Posterior vena cava (tissue), 2 donors: ENCODE measurements at regions not wholly inside any gene's neighbourhood (a gene's known extent, or its start where the extent isn't known, plus 50 kb on each side); places are given as distances from the start of the nearest gene placed in this dataset.
A peak's percentile ranks its signal among the peaks of the same experiment; 100 is the strongest.

Experiments
- DNase-seq: peaks from one replicate; pipeline ENCODE4 v3.0.0-alpha.2; 2020; ENCODE audit warnings: low spot score
- intact Hi-C, 2 donors: fragments of 100-400 bp; cut with DNase I; formaldehyde crosslinking; loops; one replicate each; pipeline versions ENCODE4 v1.14.1 to v1.14.2; 2022 to 2023
- donor health status: DM: yes; HTN: yes; CAD: no.
- donor health status: DM: yes; HTN: yes; CAD: no.

DNA sequence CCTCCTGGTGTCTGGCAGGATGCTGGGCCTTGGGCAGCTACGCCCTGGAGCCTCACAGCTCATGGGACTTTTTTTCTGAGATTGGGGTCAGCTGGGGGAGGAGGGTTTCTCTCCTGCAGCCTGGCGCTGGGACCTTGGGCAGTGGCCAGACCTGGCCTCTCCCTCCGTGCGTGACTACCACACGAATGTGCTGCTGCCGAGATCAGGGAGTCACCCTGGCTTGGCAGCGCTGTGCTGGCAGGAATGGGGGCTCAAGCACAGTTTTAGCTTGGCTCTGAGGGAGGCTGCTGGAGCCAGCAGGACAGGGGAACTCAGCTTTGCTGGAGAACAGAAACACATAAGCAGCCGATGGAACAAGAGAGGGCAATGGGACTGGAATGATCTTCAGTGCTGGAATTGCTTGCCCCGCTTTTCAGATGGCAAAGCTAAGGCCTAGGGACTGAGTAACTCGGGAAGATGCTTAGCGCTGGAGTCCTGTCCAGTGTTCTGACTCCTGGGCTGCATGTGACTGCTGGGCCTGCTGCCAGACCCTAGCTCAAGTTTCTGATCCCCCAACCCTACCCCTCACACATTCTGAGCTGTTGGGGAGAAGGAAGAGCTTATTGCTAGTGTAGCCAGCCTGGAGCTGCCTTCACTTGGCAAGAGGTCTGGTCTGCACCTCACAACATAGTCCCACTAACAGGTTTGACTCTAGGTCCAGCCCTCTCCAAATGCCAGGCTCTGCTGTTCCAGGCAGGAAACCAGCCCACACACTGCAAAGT lies 69.9 kb downstream of the NAV1 start:
- DNase-seq, result peak; percentile 83
- intact Hi-C loops, result no loop called here

DNA sequence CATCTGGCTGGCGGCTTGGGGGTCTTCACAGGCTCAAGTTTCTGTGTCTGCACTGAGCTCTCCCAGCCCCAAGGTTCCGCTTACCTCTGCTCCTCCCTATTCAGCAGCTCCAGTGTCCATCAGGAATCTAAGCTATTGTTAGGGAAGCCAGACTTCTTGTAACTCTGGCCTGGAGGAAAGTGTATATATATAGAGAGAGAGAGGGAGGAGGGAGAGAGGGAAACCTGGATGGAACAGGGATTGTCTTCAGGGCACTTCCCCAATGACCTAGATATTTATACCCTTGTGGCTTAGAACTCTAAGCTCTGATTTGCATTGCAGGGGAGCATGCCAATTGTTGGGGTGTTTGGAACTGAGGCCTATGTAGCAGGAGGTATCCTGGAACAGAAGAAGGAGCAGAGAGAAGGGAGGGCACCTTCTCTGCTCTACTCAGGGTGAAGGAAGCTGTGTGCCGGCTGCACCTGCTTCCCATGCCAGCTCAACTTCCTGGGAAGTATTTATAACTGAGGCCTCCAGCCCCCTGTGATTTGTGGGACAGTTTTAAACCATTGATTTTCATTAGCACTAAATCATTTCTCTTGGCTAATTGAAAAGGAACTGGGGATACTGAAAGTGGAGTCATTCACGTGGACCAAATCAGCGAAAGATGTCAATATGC lies 70.9 kb downstream of the NAV1 start:
- peak; percentile 2 for DNase-seq
- intact Hi-C loops, result no loop called here

DNA sequence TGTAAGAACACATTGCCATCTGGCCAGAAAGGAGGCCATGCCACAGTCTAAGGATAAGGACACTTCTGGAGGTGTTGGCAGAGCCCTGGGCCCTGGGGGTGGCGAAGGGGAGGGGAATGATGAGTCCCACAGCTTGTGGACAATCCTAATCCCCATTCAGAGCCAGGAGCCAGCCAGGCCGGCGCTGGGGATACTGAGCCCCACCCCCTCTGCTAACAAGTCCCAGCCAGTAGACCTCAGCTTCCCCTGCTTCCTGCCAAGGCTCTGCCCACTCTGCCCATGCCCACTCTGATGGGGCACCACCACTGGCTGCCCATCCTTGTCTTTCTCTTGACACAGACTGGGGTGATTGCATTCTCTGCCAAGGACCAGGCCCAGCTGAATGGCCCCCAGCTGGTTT lies 71.9 kb downstream of the NAV1 start:
- no peak for DNase-seq

DNA sequence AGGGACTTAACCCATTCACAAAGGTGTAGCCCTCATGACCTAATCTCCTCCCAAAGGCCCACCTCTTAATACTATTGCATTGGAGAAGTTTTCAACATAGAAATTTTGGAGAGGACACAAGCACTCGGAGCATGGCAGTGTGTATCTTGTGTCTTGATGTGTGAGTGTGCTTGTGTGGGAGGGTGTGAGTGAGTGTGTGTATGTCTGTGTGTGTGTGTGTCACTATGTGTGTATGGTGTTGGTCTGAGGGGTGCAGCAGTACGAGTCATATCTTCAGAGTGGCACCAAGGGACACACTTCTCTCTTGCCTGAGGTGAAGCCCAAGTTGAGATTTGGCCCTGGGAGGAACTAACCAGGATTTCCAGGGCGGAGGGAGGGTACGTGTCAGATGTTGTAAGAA lies 73.7 kb downstream of the NAV1 start:
- intact Hi-C loops, result no loop called here
- no peak for DNase-seq

More for the DNA sequence above, 71.9 kb downstream of the NAV1 start:
- intact Hi-C loops, result no loop called here

DNA sequence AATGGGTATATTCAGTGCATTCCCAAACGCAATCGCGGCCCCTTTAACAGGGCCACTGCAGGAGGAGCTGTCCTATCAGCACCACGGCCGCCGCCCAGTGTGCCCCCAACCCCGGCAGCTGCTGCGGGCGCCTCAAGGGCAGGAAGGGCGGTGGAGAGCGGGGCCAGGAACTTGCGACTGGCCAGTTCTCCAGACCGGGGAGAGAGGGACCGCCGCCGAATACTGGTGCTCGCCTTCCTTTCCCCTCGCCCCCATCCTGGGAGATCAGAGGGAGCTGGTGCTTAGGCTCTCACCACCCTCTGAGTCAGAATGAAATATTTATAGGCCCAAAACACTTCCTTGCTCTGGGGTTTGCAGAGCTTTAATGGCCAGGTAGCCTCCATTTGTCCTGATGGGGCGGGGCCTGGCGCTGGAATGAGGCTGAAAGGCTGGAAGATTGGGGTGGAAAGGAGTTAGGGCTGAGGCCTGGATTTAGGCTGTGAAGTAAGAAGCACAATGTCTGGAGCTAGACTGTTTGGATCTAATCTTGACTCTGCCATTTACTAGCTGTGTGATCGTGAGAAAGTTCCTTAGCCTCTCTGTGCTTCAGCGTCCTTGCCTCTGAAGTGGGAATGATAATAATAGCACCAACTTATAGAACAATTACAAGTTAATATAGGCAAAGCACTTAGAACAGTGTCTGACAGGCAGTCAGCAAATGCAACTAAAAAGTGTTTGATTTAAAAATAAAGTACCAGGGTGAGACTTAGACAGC lies 75.5 kb downstream of the NAV1 start:
- peak; percentile 86 for DNase-seq
- intact Hi-C loops, result no loop called here

DNA sequence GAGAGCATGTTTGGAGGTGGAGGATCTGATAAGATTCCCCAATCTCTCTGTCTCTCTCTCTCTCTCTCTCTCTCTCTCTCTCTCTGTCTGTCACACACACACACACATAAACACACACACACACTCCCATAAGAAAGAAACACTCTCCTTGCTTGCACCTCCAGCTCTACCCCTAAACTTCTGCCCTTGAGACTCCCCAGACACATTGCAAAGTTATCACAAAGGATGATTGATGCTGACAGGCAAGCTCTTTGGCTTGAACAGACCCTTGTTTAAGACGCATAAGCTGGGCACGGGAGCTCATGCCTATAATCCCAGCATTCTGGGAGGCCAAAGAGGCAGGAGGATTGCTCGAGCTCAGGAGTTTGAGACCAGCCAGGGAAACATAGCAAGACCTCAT lies 78.2 kb downstream of the NAV1 start:
- intact Hi-C loops, result no loop called here
- DNase-seq, result no peak

DNA sequence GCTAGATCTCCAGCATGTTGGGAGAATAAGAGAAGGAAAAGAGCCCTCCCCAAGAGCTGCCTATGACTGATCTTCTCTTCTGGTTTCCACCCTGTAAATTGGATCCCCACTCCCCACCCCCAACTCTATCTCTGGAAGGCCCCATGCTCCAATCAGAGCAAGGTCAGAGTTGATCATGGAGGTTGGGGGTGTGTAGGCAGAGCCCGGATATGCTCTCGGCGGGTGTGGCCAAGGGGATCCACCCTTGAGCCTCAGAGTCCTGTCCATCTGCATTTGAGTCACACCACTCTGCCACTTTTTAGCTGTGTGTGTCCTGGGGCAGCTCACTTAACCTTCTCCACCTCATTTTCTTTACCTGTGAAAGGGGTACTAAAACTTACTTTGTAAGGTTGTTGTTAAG lies 79.5 kb downstream of the NAV1 start:
- no peak for DNase-seq
- intact Hi-C loops, result no loop called here

DNA sequence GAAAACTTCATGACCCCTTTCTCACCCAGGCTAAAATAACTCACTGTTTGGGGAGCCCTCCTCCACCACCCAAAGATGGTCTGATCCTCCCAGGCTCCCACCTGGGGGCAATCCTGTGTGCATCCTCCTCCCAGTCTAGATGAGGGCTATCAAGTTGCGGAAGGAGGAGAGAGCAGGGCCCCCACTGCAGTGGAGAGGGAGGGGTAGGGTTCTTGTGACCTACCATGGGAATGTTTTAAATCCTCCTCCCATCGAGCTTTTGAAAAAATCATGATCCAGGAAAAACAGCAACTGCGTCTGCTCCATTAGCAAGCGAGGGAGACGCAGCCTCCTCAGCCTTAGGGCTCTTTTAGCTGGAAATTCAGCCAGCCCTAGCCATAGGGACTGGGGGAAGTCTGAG lies 80.0 kb downstream of the NAV1 start:
- intact Hi-C loops, result no loop called here
- no peak for DNase-seq

DNA sequence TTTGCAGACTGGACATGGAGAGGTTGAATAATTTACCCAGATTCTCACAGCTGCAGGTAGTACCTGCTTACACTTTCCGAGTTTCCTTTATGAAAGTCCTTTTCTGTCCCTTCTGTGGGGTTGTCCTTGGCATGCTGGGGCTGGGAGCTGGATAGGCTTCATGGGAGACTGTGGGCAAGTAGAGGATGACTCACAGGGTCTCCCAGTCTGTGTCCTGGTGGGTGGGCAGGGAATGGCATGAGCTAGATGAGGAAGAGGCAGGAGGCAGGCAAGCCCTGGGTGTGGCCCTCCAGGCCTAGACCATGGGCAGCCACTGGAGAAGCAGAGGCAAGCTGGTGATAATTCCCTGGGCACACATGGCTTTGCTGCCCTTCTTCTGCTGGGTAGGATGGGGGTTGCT lies 80.6 kb downstream of the NAV1 start:
- intact Hi-C loops, result no loop called here

DNA sequence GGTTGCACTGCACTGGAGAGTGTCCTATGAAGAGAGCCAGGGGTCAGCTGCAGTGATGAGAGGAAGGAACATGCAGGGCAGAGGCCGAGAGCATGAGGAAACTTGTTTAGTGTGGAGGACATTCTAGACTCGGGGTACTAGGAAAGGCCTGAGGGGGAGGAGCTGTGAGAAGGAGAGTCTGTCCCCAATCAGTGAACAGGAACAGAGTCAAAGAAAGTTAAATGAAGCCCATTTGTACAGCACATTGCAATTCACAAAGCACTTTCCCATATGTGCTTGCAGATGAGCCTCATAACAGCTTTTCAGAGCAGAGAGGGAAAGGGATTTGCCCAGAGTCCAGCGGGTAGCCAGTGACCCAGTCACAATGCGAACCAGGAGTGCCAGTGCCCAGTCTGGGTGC lies 83.4 kb downstream of the NAV1 start:
- intact Hi-C loops, result no loop called here
- peak; percentile 17 for DNase-seq

More for the DNA sequence above, 80.6 kb downstream of the NAV1 start:
- no peak for DNase-seq

DNA sequence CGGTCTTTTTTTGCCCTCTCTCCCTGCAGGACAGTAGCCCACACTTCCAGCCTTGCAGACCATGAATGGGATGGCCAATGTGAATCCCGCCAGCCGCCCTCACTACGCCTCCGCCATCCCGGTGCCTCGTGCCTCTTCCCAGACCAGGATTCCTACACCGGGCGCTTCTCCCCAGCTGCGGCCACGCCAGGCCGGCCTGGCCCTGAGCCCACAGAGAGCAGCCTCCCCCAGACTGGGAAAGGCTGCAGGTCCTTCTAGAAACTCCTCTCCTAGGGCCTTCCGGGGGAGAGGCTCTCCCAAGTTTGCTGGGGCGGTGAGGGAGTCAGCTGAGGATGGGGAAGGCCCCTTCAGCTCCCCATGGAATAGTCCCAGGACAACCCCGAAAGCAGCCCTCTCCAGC lies 83.9 kb downstream of the NAV1 start:
- intact Hi-C loops, result loop anchor here in 1 of 2 donors (1.0 kb wide), 1 partner anchor 189 kb away; no protein-coding TSS in a partner anchor
- peak; percentile 58 for DNase-seq

DNA sequence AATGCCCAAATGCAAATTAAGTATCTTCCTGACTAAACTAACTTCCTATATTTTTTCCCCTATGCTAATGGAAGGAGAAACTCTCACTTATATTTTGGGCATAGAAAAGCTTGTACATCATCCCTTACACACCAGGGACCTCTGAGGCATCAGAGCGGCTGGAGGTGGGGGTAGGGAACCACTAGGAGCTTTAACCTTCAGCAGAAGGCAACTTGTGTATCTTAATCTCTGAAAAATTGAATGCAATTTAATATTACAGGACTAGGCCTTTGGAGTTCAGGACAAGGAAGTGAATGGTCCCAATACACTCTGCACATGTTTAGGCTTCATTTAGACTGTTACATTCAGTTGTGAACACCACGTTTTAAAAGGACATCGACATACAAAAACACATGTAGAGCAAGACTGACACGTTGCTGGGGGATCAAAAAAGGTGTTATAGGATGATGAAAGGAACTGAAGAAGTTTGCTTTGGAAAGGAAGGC lies 85.9 kb downstream of the NAV1 start:
- peak; percentile 16 for DNase-seq
- intact Hi-C loops, result no loop called here

DNA sequence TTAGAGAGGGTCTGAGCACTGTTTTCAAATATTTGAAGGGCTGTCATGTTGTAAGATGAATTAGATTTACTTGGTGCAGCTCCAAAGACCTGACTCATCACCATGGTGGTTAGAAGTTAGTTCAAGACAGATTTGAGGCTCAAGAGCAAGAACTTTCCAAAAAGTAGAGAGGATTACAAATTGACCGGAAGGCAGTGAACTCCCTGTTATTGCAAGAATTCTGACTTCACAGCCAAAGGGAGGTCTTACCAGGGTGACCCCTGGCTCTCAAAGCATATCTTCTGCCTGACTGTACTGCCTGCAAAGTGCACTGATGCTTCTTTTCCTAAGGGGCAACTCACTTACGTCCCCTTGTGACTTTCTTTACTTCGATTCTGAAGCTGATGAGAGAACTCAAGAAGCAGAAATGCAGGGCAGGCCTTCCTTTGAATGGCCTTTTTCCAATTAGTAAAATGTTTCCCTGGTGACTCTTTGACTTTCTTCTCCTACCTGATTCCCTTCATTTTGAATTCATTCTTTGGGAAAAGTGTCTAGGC lies 86.4 kb downstream of the NAV1 start:
- intact Hi-C loops, result no loop called here
- DNase-seq, result peak; percentile 31

DNA sequence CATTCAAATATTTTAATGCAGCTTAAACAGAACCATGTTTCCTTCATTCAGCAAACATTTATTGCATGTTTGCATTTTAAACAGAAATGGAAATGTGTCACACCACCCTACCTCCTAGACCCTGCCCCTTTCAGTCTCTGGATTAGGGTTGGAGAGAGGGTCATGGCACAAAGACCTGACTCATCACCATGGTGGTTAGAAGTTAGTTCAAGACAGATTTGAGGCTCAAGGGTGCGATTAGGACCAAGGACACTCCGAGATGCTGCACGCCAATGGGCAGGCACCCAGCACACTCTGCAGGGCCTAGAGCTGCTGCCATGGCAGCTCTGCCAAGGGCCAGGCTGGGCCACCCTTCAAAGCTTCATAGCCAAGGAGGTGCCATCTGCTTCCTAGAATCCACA lies 86.9 kb downstream of the NAV1 start:
- no peak for DNase-seq
- intact Hi-C loops, result no loop called here

DNA sequence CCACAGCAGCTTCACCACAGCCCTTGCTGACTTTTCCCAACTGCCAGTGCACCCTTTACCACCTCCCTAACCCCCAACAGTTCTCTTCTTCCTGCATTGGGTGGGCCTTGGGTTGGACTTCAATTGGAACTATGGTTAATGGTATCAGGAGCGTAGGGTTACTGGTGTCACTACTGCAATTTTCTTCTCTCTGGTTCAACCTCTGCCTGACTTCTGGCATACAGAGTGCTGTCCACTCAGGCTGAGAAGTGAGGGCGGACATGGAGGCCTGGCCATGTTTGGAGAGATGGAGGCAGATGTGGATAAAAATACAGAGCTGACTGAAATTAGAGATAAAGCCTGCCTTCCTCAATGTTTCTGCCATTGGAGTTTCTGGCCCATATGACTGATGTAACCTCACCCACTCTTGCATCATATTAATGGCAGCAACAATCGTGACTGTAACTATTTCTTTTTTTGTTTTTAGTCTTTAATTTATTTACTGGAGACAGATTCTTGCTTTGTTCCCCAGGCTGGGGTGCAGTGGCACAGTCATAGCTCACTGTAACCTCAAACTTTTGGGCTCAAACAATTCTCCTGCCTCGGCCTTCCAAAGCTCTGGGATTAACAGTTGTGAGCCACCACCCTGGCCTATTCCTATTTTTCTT lies 87.8 kb downstream of the NAV1 start:
- intact Hi-C loops, result no loop called here
- peak; percentile 2 for DNase-seq

DNA sequence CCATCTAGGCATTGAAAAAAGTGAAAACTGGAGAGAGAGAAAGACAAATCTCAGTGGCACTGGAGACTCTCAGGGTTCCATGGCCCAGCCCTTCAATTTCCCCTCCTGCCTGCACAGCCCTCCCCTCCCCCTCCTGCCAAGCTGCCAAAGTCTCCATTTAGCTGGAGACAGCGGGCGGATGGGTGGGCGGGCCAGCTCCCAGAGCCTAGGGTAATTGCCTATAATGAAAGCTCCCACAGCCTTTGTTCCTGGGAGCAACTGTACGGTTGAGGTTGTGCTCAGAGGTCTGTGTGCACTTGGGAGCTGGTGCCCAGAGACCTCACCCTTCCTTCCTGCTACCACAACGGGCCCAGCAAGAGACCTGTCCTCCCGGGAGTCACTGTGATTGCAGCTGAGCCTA lies 89.6 kb downstream of the NAV1 start:
- intact Hi-C loops, result no loop called here
- peak; percentile 73 for DNase-seq

DNA sequence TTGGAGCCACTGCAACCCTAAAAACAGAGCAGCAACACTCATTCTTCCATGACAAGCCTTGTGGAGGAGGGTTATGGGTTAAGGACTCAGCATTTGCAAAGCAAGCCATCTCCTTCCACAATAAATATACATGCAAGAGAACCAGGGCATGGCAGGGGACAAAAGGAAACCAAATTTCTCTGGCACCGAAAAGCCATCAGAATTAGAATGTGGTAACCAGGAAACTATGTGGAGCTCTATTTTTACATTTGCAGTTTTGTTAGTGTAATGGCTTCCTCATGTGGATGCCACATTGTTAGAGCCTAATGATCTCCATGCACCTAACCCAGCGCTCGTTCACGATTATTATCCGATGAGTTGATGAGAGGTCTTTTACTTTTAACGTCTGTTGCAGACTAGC lies 91.7 kb downstream of the NAV1 start:
- intact Hi-C loops, result no loop called here
- no peak for DNase-seq

DNA sequence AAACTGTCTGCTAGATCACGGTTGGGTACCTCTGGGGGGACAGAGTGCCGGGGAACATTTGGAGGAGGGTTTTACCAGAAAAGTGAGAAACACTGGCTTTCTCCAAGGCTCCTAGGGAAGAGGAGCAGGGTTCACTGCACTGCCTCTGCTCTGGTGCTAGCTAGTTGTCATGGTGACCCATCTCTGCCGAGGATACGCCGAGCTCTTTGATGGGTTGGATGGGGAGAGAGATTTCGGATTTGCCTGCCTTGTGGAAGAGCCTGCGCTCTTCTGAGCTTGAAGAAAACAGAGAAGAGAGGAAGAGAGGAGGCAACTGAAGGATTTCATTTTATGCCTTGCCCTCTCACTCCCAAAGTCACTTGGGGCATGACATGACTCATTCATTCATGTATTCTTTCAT lies 92.1 kb downstream of the NAV1 start:
- DNase-seq, result no peak
- intact Hi-C loops, result no loop called here

DNA sequence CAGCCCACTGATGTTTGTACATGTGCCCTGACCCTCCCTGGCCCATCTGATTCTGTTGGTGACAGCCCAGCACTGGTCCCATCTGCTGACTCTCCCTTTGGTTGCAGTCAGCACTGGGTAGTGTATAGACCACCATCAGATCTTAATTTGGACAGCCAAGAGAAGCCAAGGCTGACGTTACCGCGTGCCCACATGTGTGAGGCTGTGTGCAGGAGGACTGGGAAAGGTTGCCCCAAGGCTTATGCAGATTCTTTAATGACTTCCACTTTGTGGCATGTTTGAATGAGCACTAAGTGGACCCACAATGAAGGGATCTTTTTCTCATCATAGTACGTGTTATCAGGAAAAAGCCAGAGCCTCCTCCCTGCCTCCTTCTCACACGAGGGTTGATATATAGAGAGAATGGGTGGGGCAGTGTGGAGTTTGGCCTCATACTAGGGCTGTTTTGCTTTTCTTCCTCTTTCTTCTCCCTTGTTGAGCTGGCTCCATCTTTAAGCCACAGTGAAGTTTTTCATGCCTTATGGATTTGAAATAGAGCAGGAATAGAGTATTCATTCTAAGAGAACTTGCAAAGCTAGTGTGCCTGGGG lies 93.5 kb downstream of the NAV1 start:
- peak; percentile 5 for DNase-seq
- intact Hi-C loops, result no loop called here
